SK-N-SH (cell line): ENCODE measurements at regions not wholly inside any gene's neighbourhood (a gene's known extent, or its start where the extent isn't known, plus 50 kb on each side); places are given as distances from the start of the nearest gene placed in this dataset.

Experiments
- CTCF ChIA-PET: fragments of 300-600, 350-600 bp; formaldehyde crosslinking; extraction: SDS; loops from one replicate; lab custom pipeline; 2021; lab: Yijun Ruan, JAX
- POLR2A ChIA-PET: fragments of 350-600 bp; sonication (Branson Sonifier 250); formaldehyde crosslinking; extraction: SDS; loops from one replicate; lab custom pipeline; 2020; ENCODE audit warnings: antibody characterized with exemption, inconsistent platforms; lab: Yijun Ruan, JAX
- DNase-seq: peaks from one replicate; pipeline ENCODE4 v3.0.0; 2012
- H2AFZ ChIP-seq: fragments of 200-600 bp; sonication (generic); 2 replicates; pipeline ENCODE4 v1.8.1; 2016; ENCODE audit warnings: antibody characterized with exemption, mild to moderate bottlenecking, low read depth
- H3F3A ChIP-seq: fragments of 200-600 bp; sonication (generic); replicated peaks from 2 replicates; pipeline ENCODE3; 2016; ENCODE audit warnings: antibody characterized with exemption, mild to moderate bottlenecking; ENCODE audit not compliant: insufficient read depth
- H3K27ac ChIP-seq, 2 experiments: fragments of 200-500 bp in 1 of 2; fragments of 200-600 bp in 1 of 2; sonication (Bioruptor generic) in 1 of 2; sonication (generic), shearing (Covaris generic) in 1 of 2; 2 replicates each; pipeline versions ENCODE4 v1.5.1 to v1.6.1; 2014 to 2016; ENCODE audit warnings: low read depth in 2 of 2, inconsistent platforms in 1 of 2, low read length in 1 of 2, mild to moderate bottlenecking in 1 of 2, mixed read lengths in 1 of 2
- H3K27me3 ChIP-seq: fragments of 200-600 bp; sonication (generic), shearing (Covaris generic); 2 replicates; pipeline ENCODE4 v1.6.1; 2016; ENCODE audit warnings: mixed run types; ENCODE audit not compliant: insufficient read depth
- H3K36me3 ChIP-seq, 2 experiments: fragments of 200-500 bp in 1 of 2; fragments of 200-600 bp in 1 of 2; sonication (Bioruptor generic) in 1 of 2; sonication (generic) in 1 of 2; replicated peaks in 1 of 2; 2 replicates each; pipeline versions ENCODE3 to v1.5.1; 2014 to 2016; ENCODE audit warnings: low read length in 1 of 2, mild to moderate bottlenecking in 1 of 2; ENCODE audit not compliant: insufficient read depth in 2 of 2, control insufficient read depth in 1 of 2
- H3K4me1 ChIP-seq, 2 experiments: fragments of 200-500 bp in 1 of 2; fragments of 200-600 bp in 1 of 2; sonication (Bioruptor generic) in 1 of 2; sonication (generic), shearing (Covaris generic) in 1 of 2; 2 replicates each; pipeline versions ENCODE4 v1.5.1 to v1.6.1; 2014 to 2016; ENCODE audit warnings: low read depth in 1 of 2, low read length in 1 of 2, mixed run types in 1 of 2; ENCODE audit not compliant: insufficient read depth in 2 of 2, control insufficient read depth in 1 of 2
- H3K4me2 ChIP-seq: fragments of 200-600 bp; sonication (generic), shearing (Covaris generic); 2 replicates; pipeline ENCODE4 v1.6.1; 2017; ENCODE audit warnings: mixed run types
- H3K4me3 ChIP-seq, 2 experiments: fragments of 200-500 bp in 1 of 2; fragments of 200-600 bp in 1 of 2; sonication (Bioruptor generic) in 1 of 2; sonication (generic), shearing (Covaris generic) in 1 of 2; 2 replicates each; pipeline versions ENCODE4 v1.5.1 to v1.8.1; 2014 to 2016; ENCODE audit warnings: low read depth in 2 of 2, inconsistent platforms in 1 of 2, low read length in 1 of 2, mild to moderate bottlenecking in 1 of 2, mixed read lengths in 1 of 2, moderate library complexity in 1 of 2
- H3K79me2 ChIP-seq: fragments of 200-600 bp; sonication (generic); 2 replicates; pipeline ENCODE4 v1.8.1; 2017; ENCODE audit warnings: mild to moderate bottlenecking; ENCODE audit not compliant: insufficient read depth
- H3K9ac ChIP-seq: fragments of 200-600 bp; sonication (generic); 2 replicates; pipeline ENCODE4 v1.6.1; 2017; ENCODE audit warnings: mixed run types
- H3K9me2 ChIP-seq: fragments of 200-600 bp; sonication (generic); 2 replicates; pipeline ENCODE4 v1.6.1; 2017; ENCODE audit warnings: mixed run types
- H3K9me3 ChIP-seq: fragments of 200-600 bp; sonication (generic); 2 replicates; pipeline ENCODE4 v1.6.1; 2017; ENCODE audit warnings: mixed run types, mild to moderate bottlenecking, moderate library complexity
- H4K20me1 ChIP-seq: fragments of 200-600 bp; sonication (generic); 2 replicates; pipeline ENCODE4 v1.6.1; 2017; ENCODE audit warnings: mild to moderate bottlenecking, mixed run types; ENCODE audit not compliant: insufficient read depth
- ELF1 ChIP-seq: IDR thresholded peaks from 2 replicates; pipeline ENCODE4 v1.4.0; 2012
- EP300 ChIP-seq, 2 experiments: IDR thresholded peaks; 2 replicates each; pipeline versions ENCODE4 v1.4.0 to v1.6.1; 2012; ENCODE audit warnings: borderline replicate concordance in 1 of 2, low read depth in 1 of 2, low read length in 1 of 2
- FOXM1 ChIP-seq: IDR thresholded peaks from 2 replicates; pipeline ENCODE4 v1.4.0; 2012; ENCODE audit warnings: low read depth, mild to moderate bottlenecking
- GATA2 ChIP-seq: sonication (generic); formaldehyde crosslinking; IDR thresholded peaks from 2 replicates; pipeline ENCODE4 v1.5.0; 2020; ENCODE audit warnings: mild to moderate bottlenecking, missing genetic modification reagents
- MXI1 ChIP-seq: IDR thresholded peaks from 2 replicates; pipeline ENCODE4 v1.6.1; 2012; ENCODE audit warnings: mild to moderate bottlenecking, low read depth, low read length, improper control_type of control experiment
- NFIC ChIP-seq: IDR thresholded peaks from 2 replicates; pipeline ENCODE4 v1.4.0; 2012; ENCODE audit warnings: borderline replicate concordance
- NRF1 ChIP-seq: IDR thresholded peaks from 2 replicates; pipeline ENCODE4 v1.6.1; 2012; ENCODE audit warnings: low read depth, mild to moderate bottlenecking, low read length
- RAD21 ChIP-seq: IDR thresholded peaks from 2 replicates; pipeline ENCODE4 v1.6.1; 2012; ENCODE audit warnings: mild to moderate bottlenecking, low read length
- RFX5 ChIP-seq: IDR thresholded peaks from 2 replicates; pipeline ENCODE4 v1.6.1; 2012; ENCODE audit warnings: mild to moderate bottlenecking, improper control_type of control experiment, low read length
- SMC3 ChIP-seq: IDR thresholded peaks from 2 replicates; pipeline ENCODE4 v1.6.1; 2012; ENCODE audit warnings: low read depth, low read length, improper control_type of control experiment
- TCF12 ChIP-seq: IDR thresholded peaks from 2 replicates; pipeline ENCODE4 v1.4.0; 2012
- YY1 ChIP-seq: IDR thresholded peaks from 2 replicates; pipeline ENCODE4 v1.4.0; 2012; ENCODE audit warnings: low read depth, mild to moderate bottlenecking
- WGBS: methylation state at CpG from one replicate; pipeline ENCODE4 v1.1.6; 2017; ENCODE audit warnings: low lambda C conversion rate; 5-methylcytosine and 5-hydroxymethylcytosine counted together
- TF ChIP-seq, protein P1 (sequence below): fragments of 150-350 bp; IDR thresholded peaks from 2 replicates; pipeline ENCODE4 v1.6.1; 2017; ENCODE audit warnings: antibody characterized with exemption, low read length, low read depth, borderline replicate concordance
- TF ChIP-seq, protein P2 (sequence below): fragments of 150-350 bp; IDR thresholded peaks from 2 replicates; pipeline ENCODE4 v1.6.1; 2016; ENCODE audit warnings: mild to moderate bottlenecking, low read depth, low read length
- TF ChIP-seq, protein P3 (sequence below): IDR thresholded peaks from 2 replicates; pipeline ENCODE4 v1.6.1; 2012; ENCODE audit warnings: mild to moderate bottlenecking, low read depth, low read length, moderate library complexity
- TF ChIP-seq, protein P4 (sequence below): IDR thresholded peaks from 2 replicates; pipeline ENCODE4 v1.4.0; 2012; ENCODE audit warnings: low read depth, borderline replicate concordance
- TF ChIP-seq, protein P5 (sequence below): fragments of 200-600 bp; sonication (generic); IDR thresholded peaks from 2 replicates; pipeline ENCODE4 v1.6.1; 2017; ENCODE audit warnings: antibody characterized with exemption, mild to moderate bottlenecking, moderate library complexity
- TF ChIP-seq, protein P6 (sequence below): IDR thresholded peaks from 2 replicates; pipeline ENCODE4 v1.4.0; 2012; ENCODE audit warnings: low read depth, borderline replicate concordance

DNA sequence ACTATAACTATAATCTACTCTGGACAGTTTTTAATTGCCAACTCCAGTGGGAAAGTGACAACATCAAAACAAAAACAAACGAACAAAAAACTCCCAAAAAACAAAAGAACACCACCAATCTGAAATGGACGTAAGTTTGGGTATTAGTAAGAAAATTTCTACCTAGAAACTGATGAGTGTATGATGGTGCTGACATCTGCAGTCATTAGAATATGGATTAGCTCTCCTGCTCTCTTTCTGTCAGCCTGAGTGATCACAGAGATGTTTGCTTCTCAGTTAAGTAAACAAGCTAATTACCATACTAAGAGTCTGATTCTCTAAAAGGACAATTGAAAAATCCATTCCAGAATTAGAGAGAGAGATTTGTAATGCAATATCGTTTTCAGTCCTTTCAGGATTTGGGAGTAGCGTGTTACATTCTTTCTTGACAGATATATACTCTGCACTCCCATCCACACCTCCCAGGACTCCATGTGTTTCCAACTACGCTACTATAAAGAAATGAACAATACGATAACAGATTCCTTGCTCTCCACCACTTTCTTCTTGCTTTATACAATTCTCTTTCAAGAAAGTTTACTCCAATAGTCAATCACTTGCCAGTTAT, 1347.4 kb upstream of the PIK3C3 start:
- Histone ChIP-seq H4K20me1 (no peaks in the 10 kb centered on the region), H3K4me3 (no peak overlapping the region), H3K27ac (no peak overlapping the region), H3K9me2 (no peaks in the 10 kb centered on the region), H3K79me2 (no peaks in the 10 kb centered on the region), H3K36me3 (no peaks in the 10 kb centered on the region), H3K27me3 (no peaks in the 10 kb centered on the region), H3K4me2 (no peak overlapping the region), H3K9me3 (no peaks in the 10 kb centered on the region), H3F3A (no peaks in the 10 kb centered on the region), H3K9ac (no peak overlapping the region), H2AFZ (no peak overlapping the region), H3K4me1 (no peaks in the 10 kb centered on the region)
- 48% methylated on average over 6 of the region's 6 CpGs for WGBS
- POLR2A ChIA-PET = no interaction called here
- CTCF ChIA-PET = no interaction called here
- 0 out of 2 replicates have a peak, but pooled peaks have one; percentile 45 for TF ChIP-seq RFX5
- no peak for TF ChIP-seq NFIC
- DNase-seq = no peak

DNA sequence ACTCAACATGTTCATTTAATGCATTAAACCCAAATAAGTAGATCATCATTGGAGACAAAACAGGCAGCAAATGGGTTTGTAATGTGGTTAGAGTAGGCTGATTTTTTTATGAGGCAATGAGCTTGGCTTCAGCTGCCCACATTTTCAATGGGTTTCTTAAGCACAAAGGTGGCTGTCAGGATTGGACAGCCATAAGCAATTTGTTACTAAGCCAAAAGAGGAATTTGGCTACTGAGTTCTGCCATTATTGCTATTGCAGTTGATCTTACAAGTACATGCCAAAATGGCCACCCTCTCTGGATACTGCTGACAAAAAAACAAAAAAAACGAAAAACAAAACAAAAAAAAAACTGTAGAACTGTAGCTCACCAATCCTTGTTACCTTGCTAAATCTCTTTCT, 1348.0 kb upstream of the PIK3C3 start:
- no peaks in the 10 kb centered on the region for H3K79me2 ChIP-seq
- H3K9me3 ChIP-seq = no peaks in the 10 kb centered on the region
- H3K9ac ChIP-seq = no peak overlapping the region
- H3K9me2 ChIP-seq = no peaks in the 10 kb centered on the region
- no peak overlapping the region for H3K4me2 ChIP-seq
- H4K20me1 ChIP-seq = no peaks in the 10 kb centered on the region
- H3K36me3 ChIP-seq = no peaks in the 10 kb centered on the region
- TF ChIP-seq GATA2 (CRISPR knock-in tag) (no peak), FOXM1 (no peak), RAD21 (no peak), YY1 (no peak), MXI1 (no peak), ELF1 (no peak), NRF1 (no peak), SMC3 (no peak), NFIC (no peak), EP300 (IDR thresholded peaks at IDR 0.05; ENCODE audit: borderline replicate concordance in 1 of 2, low read depth in 1 of 2, low read length in 1 of 2) (no peak), TCF12 (no peak)
- TF ChIP-seq, protein P1, sequence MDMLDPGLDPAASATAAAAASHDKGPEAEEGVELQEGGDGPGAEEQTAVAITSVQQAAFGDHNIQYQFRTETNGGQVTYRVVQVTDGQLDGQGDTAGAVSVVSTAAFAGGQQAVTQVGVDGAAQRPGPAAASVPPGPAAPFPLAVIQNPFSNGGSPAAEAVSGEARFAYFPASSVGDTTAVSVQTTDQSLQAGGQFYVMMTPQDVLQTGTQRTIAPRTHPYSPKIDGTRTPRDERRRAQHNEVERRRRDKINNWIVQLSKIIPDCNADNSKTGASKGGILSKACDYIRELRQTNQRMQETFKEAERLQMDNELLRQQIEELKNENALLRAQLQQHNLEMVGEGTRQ = no peak
- TF ChIP-seq, protein P2, sequence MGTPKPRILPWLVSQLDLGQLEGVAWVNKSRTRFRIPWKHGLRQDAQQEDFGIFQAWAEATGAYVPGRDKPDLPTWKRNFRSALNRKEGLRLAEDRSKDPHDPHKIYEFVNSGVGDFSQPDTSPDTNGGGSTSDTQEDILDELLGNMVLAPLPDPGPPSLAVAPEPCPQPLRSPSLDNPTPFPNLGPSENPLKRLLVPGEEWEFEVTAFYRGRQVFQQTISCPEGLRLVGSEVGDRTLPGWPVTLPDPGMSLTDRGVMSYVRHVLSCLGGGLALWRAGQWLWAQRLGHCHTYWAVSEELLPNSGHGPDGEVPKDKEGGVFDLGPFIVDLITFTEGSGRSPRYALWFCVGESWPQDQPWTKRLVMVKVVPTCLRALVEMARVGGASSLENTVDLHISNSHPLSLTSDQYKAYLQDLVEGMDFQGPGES = no peak
- TF ChIP-seq, protein P3, sequence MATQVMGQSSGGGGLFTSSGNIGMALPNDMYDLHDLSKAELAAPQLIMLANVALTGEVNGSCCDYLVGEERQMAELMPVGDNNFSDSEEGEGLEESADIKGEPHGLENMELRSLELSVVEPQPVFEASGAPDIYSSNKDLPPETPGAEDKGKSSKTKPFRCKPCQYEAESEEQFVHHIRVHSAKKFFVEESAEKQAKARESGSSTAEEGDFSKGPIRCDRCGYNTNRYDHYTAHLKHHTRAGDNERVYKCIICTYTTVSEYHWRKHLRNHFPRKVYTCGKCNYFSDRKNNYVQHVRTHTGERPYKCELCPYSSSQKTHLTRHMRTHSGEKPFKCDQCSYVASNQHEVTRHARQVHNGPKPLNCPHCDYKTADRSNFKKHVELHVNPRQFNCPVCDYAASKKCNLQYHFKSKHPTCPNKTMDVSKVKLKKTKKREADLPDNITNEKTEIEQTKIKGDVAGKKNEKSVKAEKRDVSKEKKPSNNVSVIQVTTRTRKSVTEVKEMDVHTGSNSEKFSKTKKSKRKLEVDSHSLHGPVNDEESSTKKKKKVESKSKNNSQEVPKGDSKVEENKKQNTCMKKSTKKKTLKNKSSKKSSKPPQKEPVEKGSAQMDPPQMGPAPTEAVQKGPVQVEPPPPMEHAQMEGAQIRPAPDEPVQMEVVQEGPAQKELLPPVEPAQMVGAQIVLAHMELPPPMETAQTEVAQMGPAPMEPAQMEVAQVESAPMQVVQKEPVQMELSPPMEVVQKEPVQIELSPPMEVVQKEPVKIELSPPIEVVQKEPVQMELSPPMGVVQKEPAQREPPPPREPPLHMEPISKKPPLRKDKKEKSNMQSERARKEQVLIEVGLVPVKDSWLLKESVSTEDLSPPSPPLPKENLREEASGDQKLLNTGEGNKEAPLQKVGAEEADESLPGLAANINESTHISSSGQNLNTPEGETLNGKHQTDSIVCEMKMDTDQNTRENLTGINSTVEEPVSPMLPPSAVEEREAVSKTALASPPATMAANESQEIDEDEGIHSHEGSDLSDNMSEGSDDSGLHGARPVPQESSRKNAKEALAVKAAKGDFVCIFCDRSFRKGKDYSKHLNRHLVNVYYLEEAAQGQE = no peak
- TF ChIP-seq, protein P4, sequence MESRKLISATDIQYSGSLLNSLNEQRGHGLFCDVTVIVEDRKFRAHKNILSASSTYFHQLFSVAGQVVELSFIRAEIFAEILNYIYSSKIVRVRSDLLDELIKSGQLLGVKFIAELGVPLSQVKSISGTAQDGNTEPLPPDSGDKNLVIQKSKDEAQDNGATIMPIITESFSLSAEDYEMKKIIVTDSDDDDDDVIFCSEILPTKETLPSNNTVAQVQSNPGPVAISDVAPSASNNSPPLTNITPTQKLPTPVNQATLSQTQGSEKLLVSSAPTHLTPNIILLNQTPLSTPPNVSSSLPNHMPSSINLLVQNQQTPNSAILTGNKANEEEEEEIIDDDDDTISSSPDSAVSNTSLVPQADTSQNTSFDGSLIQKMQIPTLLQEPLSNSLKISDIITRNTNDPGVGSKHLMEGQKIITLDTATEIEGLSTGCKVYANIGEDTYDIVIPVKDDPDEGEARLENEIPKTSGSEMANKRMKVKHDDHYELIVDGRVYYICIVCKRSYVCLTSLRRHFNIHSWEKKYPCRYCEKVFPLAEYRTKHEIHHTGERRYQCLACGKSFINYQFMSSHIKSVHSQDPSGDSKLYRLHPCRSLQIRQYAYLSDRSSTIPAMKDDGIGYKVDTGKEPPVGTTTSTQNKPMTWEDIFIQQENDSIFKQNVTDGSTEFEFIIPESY = no peak
- TF ChIP-seq, protein P5, sequence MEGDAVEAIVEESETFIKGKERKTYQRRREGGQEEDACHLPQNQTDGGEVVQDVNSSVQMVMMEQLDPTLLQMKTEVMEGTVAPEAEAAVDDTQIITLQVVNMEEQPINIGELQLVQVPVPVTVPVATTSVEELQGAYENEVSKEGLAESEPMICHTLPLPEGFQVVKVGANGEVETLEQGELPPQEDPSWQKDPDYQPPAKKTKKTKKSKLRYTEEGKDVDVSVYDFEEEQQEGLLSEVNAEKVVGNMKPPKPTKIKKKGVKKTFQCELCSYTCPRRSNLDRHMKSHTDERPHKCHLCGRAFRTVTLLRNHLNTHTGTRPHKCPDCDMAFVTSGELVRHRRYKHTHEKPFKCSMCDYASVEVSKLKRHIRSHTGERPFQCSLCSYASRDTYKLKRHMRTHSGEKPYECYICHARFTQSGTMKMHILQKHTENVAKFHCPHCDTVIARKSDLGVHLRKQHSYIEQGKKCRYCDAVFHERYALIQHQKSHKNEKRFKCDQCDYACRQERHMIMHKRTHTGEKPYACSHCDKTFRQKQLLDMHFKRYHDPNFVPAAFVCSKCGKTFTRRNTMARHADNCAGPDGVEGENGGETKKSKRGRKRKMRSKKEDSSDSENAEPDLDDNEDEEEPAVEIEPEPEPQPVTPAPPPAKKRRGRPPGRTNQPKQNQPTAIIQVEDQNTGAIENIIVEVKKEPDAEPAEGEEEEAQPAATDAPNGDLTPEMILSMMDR = no peak
- TF ChIP-seq, protein P6, sequence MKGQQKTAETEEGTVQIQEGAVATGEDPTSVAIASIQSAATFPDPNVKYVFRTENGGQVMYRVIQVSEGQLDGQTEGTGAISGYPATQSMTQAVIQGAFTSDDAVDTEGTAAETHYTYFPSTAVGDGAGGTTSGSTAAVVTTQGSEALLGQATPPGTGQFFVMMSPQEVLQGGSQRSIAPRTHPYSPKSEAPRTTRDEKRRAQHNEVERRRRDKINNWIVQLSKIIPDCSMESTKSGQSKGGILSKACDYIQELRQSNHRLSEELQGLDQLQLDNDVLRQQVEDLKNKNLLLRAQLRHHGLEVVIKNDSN = no peak
- H3K27ac ChIP-seq = no peak overlapping the region
- no peak overlapping the region for H2AFZ ChIP-seq
- DNase-seq = no peak
- 19% methylated on average over 1 of the region's 1 CpG for WGBS
- H3K27me3 ChIP-seq = no peaks in the 10 kb centered on the region
- no peaks in the 10 kb centered on the region for H3F3A ChIP-seq
- ChIA-PET POLR2A (no interaction called here), CTCF (no interaction called here)
- no peak overlapping the region for H3K4me3 ChIP-seq
- H3K4me1 ChIP-seq = no peaks in the 10 kb centered on the region
